ENCODE measurements at regions not wholly inside any gene's neighbourhood (a gene's known extent, or its start where the extent isn't known, plus 50 kb on each side); places are given as distances from the start of the nearest gene placed in this dataset.

- TF ChIP-seq CTCF (IDR thresholded peaks at IDR 0.05; ENCODE audit: insufficient read depth, low read depth, low read length) = no peak
- H3K4me3 ChIP-seq (ENCODE audit: low read depth, low read length) = no peak overlapping the region
- DNase-seq (ENCODE audit: low read depth) = no peak
Observed at GRCh38 chr13:74969419-74969818, 512.5 kb downstream of the TBC1D4 start.

GRCh38 chr13:74966814-74967424, 515.0 kb downstream of the TBC1D4 start:
- H3K4me3 ChIP-seq (ENCODE audit: low read depth, low read length) = no peak overlapping the region
- DNase-seq (ENCODE audit: low read depth) = peak; percentile 2
- TF ChIP-seq CTCF (IDR thresholded peaks at IDR 0.05; ENCODE audit: insufficient read depth, low read depth, low read length) = no peak

- H3K4me3 ChIP-seq (ENCODE audit: low read depth, low read length) = no peak overlapping the region
- no peak for TF ChIP-seq CTCF (IDR thresholded peaks at IDR 0.05; ENCODE audit: insufficient read depth, low read depth, low read length)
- DNase-seq (ENCODE audit: low read depth) = no peak
Observed at GRCh38 chr13:74966275-74966674, 515.7 kb downstream of the TBC1D4 start.

GRCh38 chr13:74945637-74946036, 536.3 kb downstream of the TBC1D4 start:
- DNase-seq (ENCODE audit: low read depth) = no peak
- H3K4me3 ChIP-seq (ENCODE audit: low read depth, low read length) = no peak overlapping the region
- TF ChIP-seq CTCF (IDR thresholded peaks at IDR 0.05; ENCODE audit: insufficient read depth, low read depth, low read length) = no peak

- TF ChIP-seq CTCF (IDR thresholded peaks at IDR 0.05; ENCODE audit: insufficient read depth, low read depth, low read length) = no peak
- H3K4me3 ChIP-seq (ENCODE audit: low read depth, low read length) = no peak overlapping the region
- peak; percentile 19 for DNase-seq (ENCODE audit: low read depth)
Observed at GRCh38 chr13:74931698-74932433, 550.1 kb downstream of the TBC1D4 start.

- no peak overlapping the region for H3K4me3 ChIP-seq (ENCODE audit: low read depth, low read length)
- TF ChIP-seq CTCF (IDR thresholded peaks at IDR 0.05; ENCODE audit: insufficient read depth, low read depth, low read length) = no peak
- DNase-seq (ENCODE audit: low read depth) = peak; percentile 26
Observed at GRCh38 chr13:74930402-74931165, 551.4 kb downstream of the TBC1D4 start.

Data from fibroblast of villous mesenchyme (primary cell).